BE2C (cell line): ENCODE measurements at regions not wholly inside any gene's neighbourhood (a gene's known extent, or its start where the extent isn't known, plus 50 kb on each side); places are given as distances from the start of the nearest gene placed in this dataset.

ENCODE experiments used
- DNase-seq: peaks from one replicate; pipeline ENCODE4 v3.0.0-alpha.2; 2020
- H3K27me3 ChIP-seq: fragments of 250-450 bp; sonication (Bioruptor Pico); 2 replicates; pipeline ENCODE4 v1.5.1; 2020; ENCODE audit warnings: mild to moderate bottlenecking
- H3K36me3 ChIP-seq: fragments of 250-450 bp; sonication (Bioruptor Pico); 2 replicates; pipeline ENCODE4 v1.5.1; 2020; ENCODE audit warnings: mild to moderate bottlenecking
- H3K4me1 ChIP-seq: fragments of 250-450 bp; sonication (Bioruptor Pico); 2 replicates; pipeline ENCODE4 v1.5.1; 2020
- H3K4me3 ChIP-seq: 2 replicates; pipeline ENCODE4 v1.5.1; 2011; ENCODE audit warnings: low read depth, low read length
- H3K9me3 ChIP-seq: fragments of 250-450 bp; sonication (Bioruptor Pico); 2 replicates; pipeline ENCODE4 v1.5.1; 2020
- CTCF ChIP-seq: IDR thresholded peaks from 2 replicates; pipeline ENCODE4 v1.5.1; 2012; ENCODE audit warnings: mild to moderate bottlenecking, low read depth, low read length

- no peak for DNase-seq
- H3K4me1 ChIP-seq = no peaks in the 10 kb centered on the region
- H3K4me3 ChIP-seq = no peak overlapping the region
- no peak for TF ChIP-seq CTCF
- H3K36me3 ChIP-seq = no peaks in the 10 kb centered on the region
- no peaks in the 10 kb centered on the region for H3K9me3 ChIP-seq
- no peaks in the 10 kb centered on the region for H3K27me3 ChIP-seq
These were observed 139.7 kb upstream of the PTER start for GRCh38 chr10:16297069-16297468.

- Histone ChIP-seq H3K36me3 (no peaks in the 10 kb centered on the region), H3K4me1 (no peaks in the 10 kb centered on the region), H3K9me3 (no peaks in the 10 kb centered on the region), H3K27me3 (no peaks in the 10 kb centered on the region), H3K4me3 (no peak overlapping the region)
- no peak for DNase-seq
- TF ChIP-seq CTCF = no peak
These were observed 139.2 kb upstream of the PTER start for GRCh38 chr10:16297642-16298041.

- Histone ChIP-seq H3K4me3 (no peak overlapping the region), H3K9me3 (no peaks in the 10 kb centered on the region), H3K36me3 (no peaks in the 10 kb centered on the region), H3K27me3 (no peaks in the 10 kb centered on the region), H3K4me1 (no peaks in the 10 kb centered on the region)
- no peak for DNase-seq
- TF ChIP-seq CTCF = no peak
These were observed 132.5 kb upstream of the PTER start for GRCh38 chr10:16304311-16304710.

GRCh38 chr10:16310440-16310839, 126.4 kb upstream of the PTER start:
- H3K4me1 ChIP-seq = no peaks in the 10 kb centered on the region
- no peak for TF ChIP-seq CTCF
- no peaks in the 10 kb centered on the region for H3K36me3 ChIP-seq
- H3K4me3 ChIP-seq = no peak overlapping the region
- DNase-seq = no peak
- H3K27me3 ChIP-seq = no peaks in the 10 kb centered on the region
- H3K9me3 ChIP-seq = no peaks in the 10 kb centered on the region

GRCh38 chr10:16314259-16314658, 122.6 kb upstream of the PTER start:
- DNase-seq = no peak
- no peaks in the 10 kb centered on the region for H3K36me3 ChIP-seq
- H3K4me3 ChIP-seq = no peak overlapping the region
- H3K9me3 ChIP-seq = no peaks in the 10 kb centered on the region
- no peaks in the 10 kb centered on the region for H3K27me3 ChIP-seq
- H3K4me1 ChIP-seq = no peaks in the 10 kb centered on the region
- TF ChIP-seq CTCF = no peak

GRCh38 chr10:16316733-16317390, 119.9 kb upstream of the PTER start:
- Histone ChIP-seq H3K36me3 (no peaks in the 10 kb centered on the region), H3K9me3 (no peaks in the 10 kb centered on the region), H3K27me3 (no peaks in the 10 kb centered on the region), H3K4me1 (no peaks in the 10 kb centered on the region), H3K4me3 (no peak overlapping the region)
- DNase-seq = no peak
- TF ChIP-seq CTCF = no peak
